Tibial nerve (tissue), 4 donors: ENCODE measurements at regions not wholly inside any gene's neighbourhood (a gene's known extent, or its start where the extent isn't known, plus 50 kb on each side); places are given as distances from the start of the nearest gene placed in this dataset.

Experiments used
- EP300 ChIP-seq, 2 donors: sonication (generic); formaldehyde crosslinking; IDR thresholded peaks; one replicate each; pipeline ENCODE4 v1.6.1; 2017; ENCODE audit warnings: antibody characterized with exemption in 2 of 2, mild to moderate bottlenecking in 1 of 2
- POLR2A ChIP-seq, 2 donors: fragments of 450-650 bp; IDR thresholded peaks; one replicate each; pipeline ENCODE4 v1.6.1; 2017; ENCODE audit warnings: antibody characterized with exemption in 2 of 2, mild to moderate bottlenecking in 2 of 2, moderate library complexity in 2 of 2
- TF ChIP-seq, protein P1 (sequence below), 5 experiments: fragments of 200-600 bp in 3 of 5; fragments of 450-650 bp in 2 of 5; sonication (generic) in 3 of 5; IDR thresholded peaks; one replicate each; pipeline ENCODE4 v1.5.1; 2016 to 2019; ENCODE audit warnings: antibody characterized with exemption in 5 of 5, mild to moderate bottlenecking in 3 of 5, moderate library complexity in 2 of 5

DNA sequence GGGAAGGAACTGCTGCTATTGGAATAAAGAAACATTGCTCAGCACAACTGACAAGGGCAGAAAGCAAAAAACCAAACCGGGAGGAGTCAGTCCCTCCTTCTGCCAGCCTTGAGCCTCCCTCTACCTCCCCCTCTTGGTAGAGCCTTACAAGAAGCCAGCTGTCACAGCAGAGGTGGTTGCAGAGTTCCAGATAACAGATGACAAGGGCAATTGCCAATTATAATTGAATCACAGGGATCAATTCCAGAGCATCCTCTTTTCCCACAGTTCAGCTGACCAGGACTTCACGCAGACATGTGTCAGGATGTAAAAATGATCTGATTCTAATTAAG, 548.2 kb upstream of the LRRTM1 start:
- TF ChIP-seq, protein P1, sequence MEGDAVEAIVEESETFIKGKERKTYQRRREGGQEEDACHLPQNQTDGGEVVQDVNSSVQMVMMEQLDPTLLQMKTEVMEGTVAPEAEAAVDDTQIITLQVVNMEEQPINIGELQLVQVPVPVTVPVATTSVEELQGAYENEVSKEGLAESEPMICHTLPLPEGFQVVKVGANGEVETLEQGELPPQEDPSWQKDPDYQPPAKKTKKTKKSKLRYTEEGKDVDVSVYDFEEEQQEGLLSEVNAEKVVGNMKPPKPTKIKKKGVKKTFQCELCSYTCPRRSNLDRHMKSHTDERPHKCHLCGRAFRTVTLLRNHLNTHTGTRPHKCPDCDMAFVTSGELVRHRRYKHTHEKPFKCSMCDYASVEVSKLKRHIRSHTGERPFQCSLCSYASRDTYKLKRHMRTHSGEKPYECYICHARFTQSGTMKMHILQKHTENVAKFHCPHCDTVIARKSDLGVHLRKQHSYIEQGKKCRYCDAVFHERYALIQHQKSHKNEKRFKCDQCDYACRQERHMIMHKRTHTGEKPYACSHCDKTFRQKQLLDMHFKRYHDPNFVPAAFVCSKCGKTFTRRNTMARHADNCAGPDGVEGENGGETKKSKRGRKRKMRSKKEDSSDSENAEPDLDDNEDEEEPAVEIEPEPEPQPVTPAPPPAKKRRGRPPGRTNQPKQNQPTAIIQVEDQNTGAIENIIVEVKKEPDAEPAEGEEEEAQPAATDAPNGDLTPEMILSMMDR (IDR thresholded peaks at IDR 0.05), result no peak
- TF ChIP-seq POLR2A (IDR thresholded peaks at IDR 0.05) (no peak), EP300 (IDR thresholded peaks at IDR 0.05) (no peak)
